GM12872 (cell line): ENCODE measurements at regions not wholly inside any gene's neighbourhood (a gene's known extent, or its start where the extent isn't known, plus 50 kb on each side); places are given as distances from the start of the nearest gene placed in this dataset.

Source experiments
- CTCF ChIP-seq: IDR thresholded peaks from 3 replicates; pipeline ENCODE4 v1.5.1; 2011; ENCODE audit warnings: low read depth, mild to moderate bottlenecking, low read length, moderate library complexity; ENCODE audit not compliant: insufficient read depth

GRCh38 chr14:62082779-62083178 lies 320.6 kb downstream of the SNAPC1 start:
- no peak for TF ChIP-seq CTCF

- TF ChIP-seq CTCF, result no peak
Observed at GRCh38 chr14:62084020-62084419, 321.8 kb downstream of the SNAPC1 start.

GRCh38 chr14:62087191-62087590 lies 325.0 kb downstream of the SNAPC1 start:
- no peak for TF ChIP-seq CTCF

GRCh38 chr14:62093736-62094135 lies 331.5 kb downstream of the SNAPC1 start:
- TF ChIP-seq CTCF, result no peak

GRCh38 chr14:62097072-62097471 lies 334.9 kb downstream of the SNAPC1 start:
- TF ChIP-seq CTCF, result no peak

GRCh38 chr14:62097824-62098223 lies 335.6 kb downstream of the SNAPC1 start:
- no peak for TF ChIP-seq CTCF

- no peak for TF ChIP-seq CTCF
Observed at GRCh38 chr14:62098357-62098756, 336.1 kb downstream of the SNAPC1 start.

GRCh38 chr14:62099091-62099490 lies 336.9 kb downstream of the SNAPC1 start:
- no peak for TF ChIP-seq CTCF
